ENCODE measurements at regions not wholly inside any gene's neighbourhood (a gene's known extent, or its start where the extent isn't known, plus 50 kb on each side); places are given as distances from the start of the nearest gene placed in this dataset.

- no peak for TF ChIP-seq POLR2AphosphoS5 (IDR thresholded peaks at IDR 0.05; ENCODE audit: low read depth, low read length)
- TF ChIP-seq, protein P1, sequence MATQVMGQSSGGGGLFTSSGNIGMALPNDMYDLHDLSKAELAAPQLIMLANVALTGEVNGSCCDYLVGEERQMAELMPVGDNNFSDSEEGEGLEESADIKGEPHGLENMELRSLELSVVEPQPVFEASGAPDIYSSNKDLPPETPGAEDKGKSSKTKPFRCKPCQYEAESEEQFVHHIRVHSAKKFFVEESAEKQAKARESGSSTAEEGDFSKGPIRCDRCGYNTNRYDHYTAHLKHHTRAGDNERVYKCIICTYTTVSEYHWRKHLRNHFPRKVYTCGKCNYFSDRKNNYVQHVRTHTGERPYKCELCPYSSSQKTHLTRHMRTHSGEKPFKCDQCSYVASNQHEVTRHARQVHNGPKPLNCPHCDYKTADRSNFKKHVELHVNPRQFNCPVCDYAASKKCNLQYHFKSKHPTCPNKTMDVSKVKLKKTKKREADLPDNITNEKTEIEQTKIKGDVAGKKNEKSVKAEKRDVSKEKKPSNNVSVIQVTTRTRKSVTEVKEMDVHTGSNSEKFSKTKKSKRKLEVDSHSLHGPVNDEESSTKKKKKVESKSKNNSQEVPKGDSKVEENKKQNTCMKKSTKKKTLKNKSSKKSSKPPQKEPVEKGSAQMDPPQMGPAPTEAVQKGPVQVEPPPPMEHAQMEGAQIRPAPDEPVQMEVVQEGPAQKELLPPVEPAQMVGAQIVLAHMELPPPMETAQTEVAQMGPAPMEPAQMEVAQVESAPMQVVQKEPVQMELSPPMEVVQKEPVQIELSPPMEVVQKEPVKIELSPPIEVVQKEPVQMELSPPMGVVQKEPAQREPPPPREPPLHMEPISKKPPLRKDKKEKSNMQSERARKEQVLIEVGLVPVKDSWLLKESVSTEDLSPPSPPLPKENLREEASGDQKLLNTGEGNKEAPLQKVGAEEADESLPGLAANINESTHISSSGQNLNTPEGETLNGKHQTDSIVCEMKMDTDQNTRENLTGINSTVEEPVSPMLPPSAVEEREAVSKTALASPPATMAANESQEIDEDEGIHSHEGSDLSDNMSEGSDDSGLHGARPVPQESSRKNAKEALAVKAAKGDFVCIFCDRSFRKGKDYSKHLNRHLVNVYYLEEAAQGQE (IDR thresholded peaks at IDR 0.05; ENCODE audit: insufficient read depth in 1 of 2, low read depth in 2 of 2, low read length in 2 of 2) = no peak
These were observed 711.2 kb upstream of the SALL3 start for GRCh38 chr18:78268226-78268988.
